H1 (cell line): ENCODE measurements at regions not wholly inside any gene's neighbourhood (a gene's known extent, or its start where the extent isn't known, plus 50 kb on each side); places are given as distances from the start of the nearest gene placed in this dataset.

Source experiments
- CTCF ChIA-PET: fragments of 300-600 bp; sonication (Branson Sonifier 250); formaldehyde crosslinking; loops from one replicate; lab custom pipeline; 2021; ENCODE audit not compliant: partially characterized antibody; lab: Charles Lee
- POLR2A ChIA-PET: fragments of 300-600 bp; sonication (Branson Sonifier 250); formaldehyde crosslinking; loops from one replicate; lab custom pipeline; 2021; ENCODE audit warnings: inconsistent platforms; ENCODE audit not compliant: partially characterized antibody; lab: Charles Lee
- DNase-seq, 2 experiments: peaks; one replicate each; pipeline versions ENCODE4 v3.0.0 to v3.0.0-alpha.2; 2010 to 2022; ENCODE audit warnings: low spot score in 2 of 2, low read depth in 1 of 2, mixed read lengths in 1 of 2
- FAIRE-seq: peaks from 2 replicates; lab custom pipeline; 2011; peaks lifted over from hg19 to GRCh38; lab: Jason Lieb, UNC
- H2AFZ ChIP-seq: 2 replicates; pipeline ENCODE4 v1.8.1; 2012; ENCODE audit warnings: low read length, inconsistent platforms
- H2AK5ac ChIP-seq: 2 replicates; pipeline ENCODE4 v1.6.1; 2013; ENCODE audit warnings: low read depth, low read length
- H2BK120ac ChIP-seq: replicated peaks from 2 replicates; pipeline ENCODE3; 2013; ENCODE audit warnings: low read depth, low read length, inconsistent platforms
- H2BK12ac ChIP-seq: 2 replicates; pipeline ENCODE4 v1.6.1; 2013; ENCODE audit warnings: low read depth, low read length
- H2BK15ac ChIP-seq: 2 replicates; pipeline ENCODE4 v1.6.1; 2013; ENCODE audit warnings: low read length
- H2BK20ac ChIP-seq: 2 replicates; pipeline ENCODE4 v1.6.1; 2013; ENCODE audit warnings: low read length
- H2BK5ac ChIP-seq: 2 replicates; pipeline ENCODE4 v1.6.1; 2013; ENCODE audit warnings: low read depth, low read length
- H3K14ac ChIP-seq: 2 replicates; pipeline ENCODE4 v1.6.1; 2013; ENCODE audit warnings: inconsistent platforms; ENCODE audit not compliant: insufficient read length
- H3K18ac ChIP-seq: 2 replicates; pipeline ENCODE4 v1.6.1; 2013; ENCODE audit warnings: low read length; ENCODE audit errors: extremely low read depth
- H3K23ac ChIP-seq: 2 replicates; pipeline ENCODE4 v1.6.1; 2013; ENCODE audit warnings: inconsistent platforms; ENCODE audit not compliant: insufficient read length
- H3K23me2 ChIP-seq: 2 replicates; pipeline ENCODE4 v1.6.1; 2013; ENCODE audit warnings: low read depth, low read length
- H3K27ac ChIP-seq: 2 replicates; pipeline ENCODE4 v1.6.1; 2011; ENCODE audit warnings: low read depth, low read length, inconsistent platforms
- H3K27me3 ChIP-seq, 4 experiments: replicated peaks in 1 of 4; 1 replicate in 1 of 4; 2 replicates in 3 of 4; pipeline versions ENCODE4 v1.6.1 to v1.8.1; 2011 to 2013; ENCODE audit warnings: low read length in 3 of 4, mild to moderate bottlenecking in 3 of 4, inconsistent platforms in 2 of 4, mixed read lengths in 2 of 4, moderate library complexity in 1 of 4; ENCODE audit not compliant: control insufficient read depth in 3 of 4, insufficient read depth in 3 of 4; ENCODE audit errors: extremely low read depth in 1 of 4
- H3K36me3 ChIP-seq, 4 experiments: 2 replicates each; pipeline versions ENCODE4 v1.6.1 to v1.8.1; 2011 to 2013; ENCODE audit warnings: mild to moderate bottlenecking in 4 of 4, low read length in 3 of 4, moderate library complexity in 2 of 4, control low read depth in 1 of 4, inconsistent platforms in 1 of 4; ENCODE audit not compliant: insufficient read depth in 4 of 4, control insufficient read depth in 2 of 4
- H3K4ac ChIP-seq: replicated peaks from 2 replicates; pipeline ENCODE3; 2013; ENCODE audit warnings: low read length, low read depth, mixed read lengths, inconsistent platforms; ENCODE audit not compliant: insufficient read length
- H3K4me1 ChIP-seq, 4 experiments: replicated peaks in 1 of 4; 1 replicate in 1 of 4; 2 replicates in 3 of 4; pipeline versions ENCODE4 v1.6.1 to v1.8.1; 2011 to 2013; ENCODE audit warnings: low read length in 3 of 4, inconsistent platforms in 2 of 4, mixed read lengths in 1 of 4; ENCODE audit not compliant: insufficient read depth in 4 of 4, control insufficient read depth in 3 of 4
- H3K4me2 ChIP-seq, 2 experiments: 2 replicates each; pipeline versions ENCODE4 v1.6.1 to v1.8.1; 2011 to 2013; ENCODE audit warnings: low read depth in 2 of 2, low read length in 2 of 2, control low read depth in 1 of 2, inconsistent platforms in 1 of 2, mild to moderate bottlenecking in 1 of 2; ENCODE audit not compliant: insufficient read depth in 1 of 2
- H3K4me3 ChIP-seq, 4 experiments: fragments of 200-600, 300-600 bp in 1 of 4; sonication (generic), shearing (Covaris generic), sonication (Bioruptor Twin) in 1 of 4; 2 replicates each; pipeline versions ENCODE4 v1.5.1 to v1.8.1; 2011 to 2016; ENCODE audit warnings: low read length in 4 of 4, low read depth in 3 of 4, control low read depth in 2 of 4, inconsistent platforms in 2 of 4, mild to moderate bottlenecking in 2 of 4, mixed read lengths in 1 of 4, moderate library complexity in 1 of 4; ENCODE audit not compliant: insufficient read depth in 2 of 4; ENCODE audit errors: extremely low read depth in 1 of 4
- H3K56ac ChIP-seq: replicated peaks from 2 replicates; pipeline ENCODE3; 2013; ENCODE audit warnings: low read depth, mild to moderate bottlenecking, mixed read lengths, low read length, inconsistent platforms; ENCODE audit not compliant: insufficient read length
- H3K79me1 ChIP-seq: 2 replicates; pipeline ENCODE4 v1.6.1; 2013; ENCODE audit warnings: low read depth, low read length, control low read depth
- H3K79me2 ChIP-seq, 2 experiments: 2 replicates each; pipeline versions ENCODE4 v1.6.1 to v1.8.1; 2012 to 2013; ENCODE audit warnings: low read length in 2 of 2, mild to moderate bottlenecking in 2 of 2, inconsistent platforms in 1 of 2; ENCODE audit not compliant: insufficient read depth in 2 of 2, control insufficient read depth in 1 of 2
- H3K9ac ChIP-seq, 4 experiments: replicated peaks in 1 of 4; 1 replicate in 1 of 4; 2 replicates in 3 of 4; pipeline versions ENCODE4 v1.6.1 to v1.8.1; 2011 to 2013; ENCODE audit warnings: low read depth in 3 of 4, low read length in 3 of 4, control low read depth in 2 of 4, mild to moderate bottlenecking in 2 of 4, moderate library complexity in 2 of 4, inconsistent platforms in 1 of 4; ENCODE audit errors: extremely low read depth in 1 of 4
- H3K9me3 ChIP-seq, 2 experiments: 2 replicates each; pipeline versions ENCODE4 v1.6.1 to v1.8.1; 2012 to 2013; ENCODE audit warnings: mild to moderate bottlenecking in 2 of 2, moderate library complexity in 2 of 2, control low read depth in 1 of 2, inconsistent platforms in 1 of 2, low read depth in 1 of 2, low read length in 1 of 2, mixed read lengths in 1 of 2; ENCODE audit not compliant: insufficient read depth in 2 of 2
- H4K20me1 ChIP-seq, 2 experiments: replicated peaks in 1 of 2; 2 replicates each; pipeline versions ENCODE3 to v1.8.1; 2011 to 2013; ENCODE audit warnings: inconsistent platforms in 2 of 2, low read length in 2 of 2, mild to moderate bottlenecking in 1 of 2; ENCODE audit not compliant: insufficient read depth in 2 of 2, control insufficient read depth in 1 of 2
- H4K5ac ChIP-seq: 2 replicates; pipeline ENCODE4 v1.6.1; 2013; ENCODE audit warnings: low read length, low read depth, mixed read lengths, inconsistent platforms; ENCODE audit not compliant: insufficient read length
- H4K8ac ChIP-seq: 2 replicates; pipeline ENCODE4 v1.8.0; 2013; ENCODE audit warnings: mild to moderate bottlenecking, moderate library complexity, low read length, inconsistent platforms; ENCODE audit not compliant: insufficient read depth; ENCODE audit errors: extremely low read depth
- H4K91ac ChIP-seq: replicated peaks from 2 replicates; pipeline ENCODE3; 2013; ENCODE audit warnings: low read length, mixed read lengths, inconsistent platforms; ENCODE audit not compliant: insufficient read length
- RAD21 ChIP-seq, 2 experiments: IDR thresholded peaks in 1 of 2; conservative IDR thresholded peaks in 1 of 2; 2 replicates each; pipeline ENCODE4 v1.6.1; 2011; ENCODE audit warnings: low read depth in 2 of 2, low read length in 2 of 2, improper control_type of control experiment in 1 of 2, inconsistent platforms in 1 of 2, mild to moderate bottlenecking in 1 of 2, moderate library complexity in 1 of 2
- TCF12 ChIP-seq: IDR thresholded peaks from 2 replicates; pipeline ENCODE4 v1.6.1; 2011; ENCODE audit warnings: low read depth, mild to moderate bottlenecking, low read length
- ZNF274 ChIP-seq: IDR thresholded peaks from 2 replicates; pipeline ENCODE4 v1.7.0; 2012; ENCODE audit warnings: low read length, borderline replicate concordance; ENCODE audit errors: extremely low read depth
- WGBS, 2 experiments: shearing (Covaris generic) in 1 of 2; methylation state at CpG; one replicate each; pipeline versions ENCODE4 v1.1.6 to v1.1.7; 2013 to 2015; ENCODE audit warnings: low lambda C conversion rate in 2 of 2, mixed read lengths in 2 of 2, inconsistent platforms in 1 of 2, low coverage in 1 of 2, missing lambda C conversion rate in 1 of 2; ENCODE audit not compliant: insufficient replicate concordance in 2 of 2, insufficient coverage in 1 of 2, insufficient read length in 1 of 2; ENCODE audit errors: extremely low coverage in 1 of 2, missing lambda C conversion rate in 1 of 2; 5-methylcytosine and 5-hydroxymethylcytosine counted together
- TF ChIP-seq, protein P1 (sequence below), 3 experiments: IDR thresholded peaks; 1 replicate in 2 of 3; 2 replicates in 1 of 3; pipeline versions ENCODE4 v1.5.1 to v1.6.1; 2011; ENCODE audit warnings: low read length in 3 of 3, mild to moderate bottlenecking in 3 of 3, inconsistent platforms in 2 of 3, low read depth in 1 of 3, moderate library complexity in 1 of 3; ENCODE audit not compliant: insufficient read depth in 1 of 3; ENCODE audit errors: control extremely low read depth in 1 of 3

DNA sequence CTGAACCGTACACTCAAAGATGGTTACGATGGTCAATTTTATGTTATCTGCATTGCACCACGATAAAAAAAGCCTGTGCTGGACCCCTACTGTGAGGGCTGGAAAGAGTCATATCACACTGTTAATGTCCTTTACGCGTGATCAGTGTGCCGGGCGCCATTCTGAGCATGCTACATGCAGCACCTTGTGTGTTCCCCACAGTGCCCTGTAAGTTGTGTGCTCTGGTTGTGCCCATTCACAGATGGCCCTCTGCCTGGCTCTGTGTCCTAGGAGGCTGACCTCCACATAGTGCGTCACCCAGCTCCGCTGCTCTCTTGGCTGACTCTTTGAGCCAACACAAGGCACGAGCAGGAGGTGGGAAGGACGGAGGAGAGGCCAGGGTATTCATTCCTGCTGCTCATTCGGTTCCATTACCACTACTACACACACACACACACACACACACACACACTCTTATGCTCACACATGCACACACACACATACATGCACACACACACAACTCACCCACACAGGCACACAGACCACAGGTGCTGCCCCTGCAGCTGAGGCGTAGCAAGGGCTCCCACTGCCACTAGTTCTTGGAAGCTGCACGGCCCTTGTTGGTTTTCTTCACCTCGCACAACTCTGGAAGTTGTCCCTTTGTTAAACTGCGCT, 129.6 kb upstream of the IQSEC1 start:
- Histone ChIP-seq H2AK5ac (no peak overlapping the region), H3K79me1 (peaks cover 2% of the 10 kb centered on the region; the same call in 1 of the 2 replicates), H2BK20ac (peak overlapping the region; percentile 13; the same call in 1 of the 2 replicates), H4K8ac (no peak overlapping the region), H3K4me1 (peaks cover 0 to 3% (median under 1%) of the 10 kb centered on the region in 4 experiments; a peak in 5 of 7 replicates), H3K4me3 (no peak overlapping the region), H3K56ac (no peak overlapping the region), H3K4ac (no peak overlapping the region), H3K36me3 (no peaks in the 10 kb centered on the region), H4K20me1 (peaks cover 0 to 14% of the 10 kb centered on the region in 2 experiments), H3K18ac (no peak overlapping the region; the same call in 1 of the 2 replicates), H3K9me3 (no peaks in the 10 kb centered on the region), H3K4me2 (no peak overlapping the region), H2BK15ac (no peak overlapping the region), H2BK5ac (0 out of 2 replicates have a peak overlapping the region, but pooled peaks have one; percentile 39), H3K9ac (no peak overlapping the region), H4K5ac (no peak overlapping the region), H2BK120ac (no peak overlapping the region), H2BK12ac (peak overlapping the region; percentile 50; the same call in 1 of the 2 replicates), H3K23me2 (peaks cover 15% of the 10 kb centered on the region; the same call in 1 of the 2 replicates), H3K79me2 (no peaks in the 10 kb centered on the region), H3K23ac (no peak overlapping the region), H3K27me3 (peaks cover 0 to 4% (median 3%) of the 10 kb centered on the region in 4 experiments; a peak in 4 of 7 replicates), H3K14ac (no peak overlapping the region)
- FAIRE-seq (no peak), DNase-seq (no peak)
- CTCF ChIA-PET: interaction anchor here (0.6 to 3.2 kb wide), 5 partner anchors 13 to 259 kb away, joined by 3 to 20 read pairs (median 13); no protein-coding TSS in a partner anchor
- TF ChIP-seq ZNF274 (no peak), TCF12 (no peak), RAD21 (IDR thresholded peaks at IDR 0.05 in 1 of 2, conservative IDR thresholded peaks at IDR 0.05 in 1 of 2; ENCODE audit: low read depth in 2 of 2, low read length in 2 of 2) (no peak)
- TF ChIP-seq, protein P1, sequence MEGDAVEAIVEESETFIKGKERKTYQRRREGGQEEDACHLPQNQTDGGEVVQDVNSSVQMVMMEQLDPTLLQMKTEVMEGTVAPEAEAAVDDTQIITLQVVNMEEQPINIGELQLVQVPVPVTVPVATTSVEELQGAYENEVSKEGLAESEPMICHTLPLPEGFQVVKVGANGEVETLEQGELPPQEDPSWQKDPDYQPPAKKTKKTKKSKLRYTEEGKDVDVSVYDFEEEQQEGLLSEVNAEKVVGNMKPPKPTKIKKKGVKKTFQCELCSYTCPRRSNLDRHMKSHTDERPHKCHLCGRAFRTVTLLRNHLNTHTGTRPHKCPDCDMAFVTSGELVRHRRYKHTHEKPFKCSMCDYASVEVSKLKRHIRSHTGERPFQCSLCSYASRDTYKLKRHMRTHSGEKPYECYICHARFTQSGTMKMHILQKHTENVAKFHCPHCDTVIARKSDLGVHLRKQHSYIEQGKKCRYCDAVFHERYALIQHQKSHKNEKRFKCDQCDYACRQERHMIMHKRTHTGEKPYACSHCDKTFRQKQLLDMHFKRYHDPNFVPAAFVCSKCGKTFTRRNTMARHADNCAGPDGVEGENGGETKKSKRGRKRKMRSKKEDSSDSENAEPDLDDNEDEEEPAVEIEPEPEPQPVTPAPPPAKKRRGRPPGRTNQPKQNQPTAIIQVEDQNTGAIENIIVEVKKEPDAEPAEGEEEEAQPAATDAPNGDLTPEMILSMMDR (IDR thresholded peaks at IDR 0.05; ENCODE audit: control extremely low read depth in 1 of 3, insufficient read depth in 1 of 3, low read depth in 1 of 3, low read length in 3 of 3): no peak
- TF ChIP-seq, all 59 proteins: peak for 0
- WGBS, 2 experiments: 93% methylated on average over 16 of the region's 16 CpGs; no CpG with 5 or more reads in 1 of the 2 experiments
- POLR2A ChIA-PET: no interaction called here
- Histone ChIP-seq H3K27ac (no peak overlapping the region), H4K91ac (no peak overlapping the region), H2AFZ (no peak overlapping the region)
